Activated CD8-positive, alpha-beta memory T cell treated with anti-CD3 and anti-CD28 coated beads, Interleukin-2, amount 50 U/mL, for 24 hours (primary cell): ENCODE measurements at regions not wholly inside any gene's neighbourhood (a gene's known extent, or its start where the extent isn't known, plus 50 kb on each side); places are given as distances from the start of the nearest gene placed in this dataset.

ENCODE experiments used
- DNase-seq: peaks from one replicate; pipeline ENCODE4 v3.0.0-alpha.2; 2020; ENCODE audit errors: extremely low read depth

DNA sequence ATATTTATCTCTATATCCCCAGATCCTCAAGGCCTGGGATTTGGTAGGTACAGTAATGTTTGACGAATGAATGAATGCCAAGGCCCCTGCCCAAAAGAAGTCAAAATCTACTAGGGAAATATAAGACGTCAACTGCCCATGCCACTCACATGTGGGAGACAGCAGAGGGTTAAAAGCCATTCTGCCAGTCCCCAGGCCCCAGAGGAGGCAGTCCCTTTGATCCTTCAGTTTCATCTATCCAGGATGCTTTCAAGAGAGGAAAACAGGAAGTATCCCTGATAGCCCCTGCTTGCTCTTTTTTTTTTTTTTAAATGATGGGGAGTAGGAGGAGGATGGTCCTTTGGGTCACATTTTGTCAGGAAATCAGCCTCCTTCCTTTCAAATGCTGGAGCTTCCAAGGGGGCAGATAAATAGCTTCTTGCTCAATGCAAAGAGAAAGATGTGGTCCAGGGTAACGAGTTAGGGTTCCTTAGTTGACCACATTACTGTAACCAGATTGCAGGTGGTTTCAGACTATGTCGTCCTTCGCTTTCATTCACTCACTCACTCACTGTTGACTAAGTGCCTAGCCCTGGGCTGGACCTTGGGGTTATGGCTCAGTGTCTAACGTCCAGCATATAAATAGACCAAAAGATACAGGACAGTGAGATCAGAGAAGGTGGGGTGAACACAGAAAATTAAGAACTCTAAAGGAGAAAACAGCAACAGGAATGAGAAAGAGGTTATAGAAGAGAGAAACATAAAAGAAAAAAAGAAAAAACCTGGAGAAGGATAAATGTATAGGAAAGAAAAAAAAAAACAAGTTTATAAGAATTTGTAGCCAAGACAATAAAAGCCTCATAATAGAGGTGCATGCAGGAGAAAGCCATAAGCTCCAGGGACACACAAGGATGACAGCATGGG, 64.6 kb upstream of the PIM1 start:
- DNase-seq, result no peak

DNA sequence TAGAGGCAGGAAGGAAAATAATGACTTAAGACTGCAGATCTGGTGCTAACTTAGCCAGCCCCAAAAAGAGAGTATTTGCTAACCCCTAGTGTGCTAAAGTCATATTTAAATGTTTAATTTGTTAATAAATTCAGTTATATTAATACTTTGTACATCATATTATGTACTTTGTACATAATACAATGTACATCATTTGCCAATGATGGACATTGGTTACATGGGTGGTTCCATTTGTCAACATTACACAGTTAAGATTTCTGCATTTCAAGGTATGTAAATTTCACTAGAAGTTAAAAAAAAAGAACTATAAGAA, 63.9 kb upstream of the PIM1 start:
- no peak for DNase-seq

DNA sequence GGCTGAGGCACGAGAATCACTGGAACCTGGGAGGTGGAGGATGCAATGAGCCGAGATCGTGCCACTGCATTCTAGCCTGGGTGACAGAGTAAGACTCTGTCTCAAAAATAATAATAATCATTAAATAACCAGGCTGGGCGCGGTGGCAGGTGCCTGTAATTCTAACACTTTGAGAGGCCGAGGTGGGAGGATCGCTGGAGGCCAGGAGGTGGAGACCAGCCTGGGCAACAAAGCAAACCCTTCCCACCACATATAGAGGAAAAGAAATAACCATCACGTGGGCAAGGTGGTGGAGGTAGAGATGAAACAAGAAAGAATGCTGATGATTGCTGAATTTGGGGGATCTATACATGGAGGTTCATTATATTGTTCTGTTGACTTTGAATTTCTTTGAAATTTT, 63.4 kb upstream of the PIM1 start:
- DNase-seq, result no peak

- DNase-seq, result no peak
Measured at GRCh38 chr6:37106982-37107491, 62.9 kb upstream of the PIM1 start.

DNA sequence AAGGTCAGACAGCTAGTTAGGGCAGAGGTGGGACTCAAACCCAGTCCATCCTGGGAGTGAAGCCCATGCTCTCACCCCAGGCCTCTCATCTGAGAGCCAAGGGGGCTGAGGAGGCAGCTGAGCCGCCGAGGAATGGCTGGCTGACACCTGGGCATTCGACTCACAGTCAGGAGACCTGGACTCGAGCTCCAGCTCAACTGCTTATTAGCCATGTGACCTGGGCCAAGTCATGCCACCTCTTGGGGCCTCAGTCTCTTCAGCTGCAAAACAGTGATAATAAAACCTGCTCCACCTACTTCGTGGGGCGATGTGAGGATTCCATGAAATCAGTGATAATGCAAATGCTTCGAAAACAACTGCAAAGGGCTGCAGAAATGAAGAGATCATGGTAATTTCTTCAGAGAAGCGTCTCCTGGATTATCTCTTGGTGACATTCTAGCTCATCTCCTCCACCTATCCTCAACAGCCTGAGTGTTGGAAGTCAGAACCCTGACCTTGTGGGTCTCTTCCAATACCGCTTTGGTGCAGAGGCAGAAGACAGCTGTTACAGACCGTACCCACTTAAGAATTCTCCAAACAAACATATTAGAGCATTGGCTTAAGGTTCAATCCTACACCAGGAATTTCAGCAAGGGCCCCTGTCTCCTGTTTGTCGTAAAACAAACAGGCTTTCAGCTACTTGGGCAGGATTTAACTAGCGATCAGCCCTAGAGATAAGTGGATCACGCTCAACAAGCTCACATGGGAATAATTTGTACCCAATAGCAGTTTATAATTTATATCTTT, 60.0 kb upstream of the PIM1 start:
- DNase-seq, result no peak

- no peak for DNase-seq
Measured at GRCh38 chr6:37110500-37111461, 59.2 kb upstream of the PIM1 start.

- no peak for DNase-seq
Measured at GRCh38 chr6:37113976-37114375, 56.0 kb upstream of the PIM1 start.

- DNase-seq, result no peak
Measured at GRCh38 chr6:37114612-37115011, 55.3 kb upstream of the PIM1 start.

DNA sequence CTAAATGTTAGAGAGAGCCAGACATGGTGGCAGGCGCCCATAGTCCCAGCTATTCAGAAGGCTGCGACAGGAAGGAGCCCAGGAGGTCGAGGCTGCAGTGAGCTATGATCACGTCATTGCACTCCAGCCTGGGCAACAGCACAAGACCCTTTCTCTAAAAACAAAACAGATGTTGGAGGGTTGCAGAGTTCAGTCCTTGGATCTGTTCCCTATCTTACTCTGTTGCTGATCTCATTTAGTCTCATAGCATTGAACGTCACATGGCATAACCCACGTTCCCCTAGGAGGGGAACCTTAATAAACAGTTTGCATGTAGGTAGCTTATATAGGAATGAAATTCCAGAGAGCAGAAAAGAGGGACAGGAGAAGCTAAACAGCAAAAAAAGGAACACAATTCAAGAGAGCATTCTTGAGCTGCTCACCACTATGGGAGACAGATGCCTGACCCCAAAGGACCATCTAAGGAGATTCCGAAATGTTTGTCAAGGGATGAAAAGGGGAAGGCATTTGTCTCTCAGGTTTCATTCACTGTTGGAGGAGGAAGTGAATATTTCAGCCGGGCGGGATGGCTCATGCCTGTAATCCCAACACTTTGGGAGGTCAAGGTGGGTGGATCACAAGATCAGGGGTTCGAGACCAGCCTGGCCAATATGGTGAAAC, 54.6 kb upstream of the PIM1 start:
- DNase-seq, result no peak

DNA sequence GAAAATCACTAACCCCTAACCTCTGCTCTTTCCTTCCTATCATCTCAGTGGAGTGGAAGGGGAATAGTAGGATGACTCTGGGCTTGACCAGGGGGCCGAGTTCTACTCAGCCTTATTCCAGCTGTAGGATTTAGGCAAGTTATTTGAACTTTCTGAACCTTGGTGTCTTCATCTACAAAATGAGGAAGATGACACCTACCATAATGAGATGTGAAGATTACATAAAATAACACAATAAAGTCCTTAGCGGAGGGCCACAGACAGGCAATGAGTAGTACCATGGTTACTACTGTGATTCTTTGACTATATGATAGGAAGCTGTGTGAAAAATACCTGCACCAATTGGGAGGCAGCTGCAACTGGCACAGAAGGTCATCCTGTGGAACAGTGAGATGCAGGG, 53.6 kb upstream of the PIM1 start:
- no peak for DNase-seq

GRCh38 chr6:37119387-37119886, 50.5 kb upstream of the PIM1 start:
- DNase-seq, result no peak
